ENCODE measurements at regions not wholly inside any gene's neighbourhood (a gene's known extent, or its start where the extent isn't known, plus 50 kb on each side); places are given as distances from the start of the nearest gene placed in this dataset.

DNA sequence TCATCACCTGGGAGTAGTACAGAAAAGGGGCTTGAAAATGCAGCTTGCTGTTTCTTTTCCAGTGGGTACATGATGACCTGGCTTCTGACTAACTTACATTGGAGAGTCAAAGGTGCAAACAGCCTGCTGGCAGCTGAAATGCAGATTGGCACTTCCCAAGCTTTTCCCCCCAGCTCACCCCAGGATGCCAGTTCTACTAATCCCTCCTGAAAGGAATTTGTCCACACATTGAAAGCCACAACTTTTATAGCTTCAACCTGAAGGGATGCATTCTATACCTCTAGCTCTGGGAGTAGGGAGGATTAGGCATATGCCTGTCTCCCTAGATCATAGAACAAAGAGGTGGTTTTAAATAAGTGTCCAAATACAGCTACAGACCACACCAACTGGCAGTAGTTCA lies 281.7 kb downstream of the EFHB start:
- no peak for TF ChIP-seq CTCF (IDR thresholded peaks at IDR 0.05)
- no peak for TF ChIP-seq POLR2A (IDR thresholded peaks at IDR 0.05)
